ENCODE measurements at regions not wholly inside any gene's neighbourhood (a gene's known extent, or its start where the extent isn't known, plus 50 kb on each side); places are given as distances from the start of the nearest gene placed in this dataset.

GRCh38 chr6:142679907-142680700 lies 264.9 kb downstream of the HIVEP2 start (continued):
- TF ChIP-seq CTCF (IDR thresholded peaks at IDR 0.05): no peak
- TF ChIP-seq POLR2AphosphoS2 (conservative IDR thresholded peaks at IDR 0.05; ENCODE audit: low read length): no peak
- no peak for TF ChIP-seq SMC3 (IDR thresholded peaks at IDR 0.05)

- no peak for ATAC-seq
- Histone ChIP-seq H3K4me3 (no peak overlapping the region), H3K9me3 (no peaks in the 10 kb centered on the region), H3K27ac (no peak overlapping the region), H3K4me1 (no peaks in the 10 kb centered on the region), H3K4me2 (no peak overlapping the region)
- 57% methylated on average over 5 of the region's 5 CpGs for WGBS (ENCODE audit: missing lambda C conversion rate)
- DNase-seq (ENCODE audit: low read depth in 1 of 2, low spot score in 1 of 2): no peak
- ChIA-PET POLR2A (no interaction called here), CTCF (interaction anchor here (0.9 to 2.4 kb wide), 2 partner anchors 11 to 13 kb away, joined by 3 to 8 read pairs; no protein-coding TSS in a partner anchor)
- TF ChIP-seq SREBF2 (IDR thresholded peaks at IDR 0.05) (no peak), KDM5A (IDR thresholded peaks at IDR 0.05) (no peak), RFX5 (IDR thresholded peaks at IDR 0.05) (no peak), ZNF302 (CRISPR knock-in tag; IDR thresholded peaks at IDR 0.05) (no peak), BHLHE40 (IDR thresholded peaks at IDR 0.05; ENCODE audit: low read depth, low read length) (no peak), TP53 (CRISPR knock-in tag; IDR thresholded peaks at IDR 0.05) (no peak), FOSL2 (IDR thresholded peaks at IDR 0.05) (no peak), FOSL2 (CRISPR knock-in tag; IDR thresholded peaks at IDR 0.05) (no peak), NR3C1 (IDR thresholded peaks at IDR 0.05) (no peak), USF2 (IDR thresholded peaks at IDR 0.05) (no peak), NPAS2 (CRISPR knock-in tag; IDR thresholded peaks at IDR 0.05; ENCODE audit: borderline replicate concordance) (no peak), HOXB5 (CRISPR knock-in tag; IDR thresholded peaks at IDR 0.05) (no peak), GATA3 (IDR thresholded peaks at IDR 0.05; ENCODE audit: borderline replicate concordance) (no peak), CBX8 (IDR thresholded peaks at IDR 0.05) (no peak), NFE2L2 (conservative IDR thresholded peaks at IDR 0.05; ENCODE audit: low read length) (no peak), ATOH8 (CRISPR knock-in tag; IDR thresholded peaks at IDR 0.05; ENCODE audit: low read depth) (no peak), MAFK (IDR thresholded peaks at IDR 0.05; ENCODE audit: partially characterized antibody) (no peak), MAZ (IDR thresholded peaks at IDR 0.05; ENCODE audit: borderline replicate concordance, low read depth, low read length) (no peak), ZSCAN20 (CRISPR knock-in tag; IDR thresholded peaks at IDR 0.05) (no peak)
- FAIRE-seq: no peak
Observed at GRCh38 chr6:142681099-142681498, 263.9 kb downstream of the HIVEP2 start.

- FAIRE-seq (no peak), ATAC-seq (no peak), DNase-seq (ENCODE audit: low read depth in 1 of 2, low spot score in 1 of 2) (no peak)
- WGBS (ENCODE audit: missing lambda C conversion rate): 83% methylated on average over 2 of the region's 2 CpGs
- TF ChIP-seq RFX5 (IDR thresholded peaks at IDR 0.05): no peak
- TF ChIP-seq ZFP36 (IDR thresholded peaks at IDR 0.05; ENCODE audit: borderline replicate concordance, partially characterized antibody): no peak
- TF ChIP-seq SMC3 (IDR thresholded peaks at IDR 0.05): no peak
- no peak for TF ChIP-seq TP53 (CRISPR knock-in tag; IDR thresholded peaks at IDR 0.05)
- TF ChIP-seq HMGXB4 (CRISPR knock-in tag; IDR thresholded peaks at IDR 0.05; ENCODE audit: borderline replicate concordance): no peak
- no peak for TF ChIP-seq HOXB13 (CRISPR knock-in tag; IDR thresholded peaks at IDR 0.05; ENCODE audit: low read depth)
- no peak for TF ChIP-seq ZSCAN20 (CRISPR knock-in tag; IDR thresholded peaks at IDR 0.05)
- no peak for TF ChIP-seq CBX8 (IDR thresholded peaks at IDR 0.05)
- TF ChIP-seq ZNF302 (CRISPR knock-in tag; IDR thresholded peaks at IDR 0.05): no peak
- no peak for TF ChIP-seq KDM1A (IDR thresholded peaks at IDR 0.05; ENCODE audit: low read depth)
- no peak overlapping the region for H3K27ac ChIP-seq
- CTCF ChIA-PET: interaction anchor here (1.1 to 2.3 kb wide), 3 partner anchors 10 to 208 kb away, joined by 4 to 8 read pairs (median 5); no protein-coding TSS in a partner anchor
- no peak overlapping the region for H3K4me2 ChIP-seq
- no peaks in the 10 kb centered on the region for H3K4me1 ChIP-seq
- no peaks in the 10 kb centered on the region for H3K9me3 ChIP-seq
- POLR2A ChIA-PET: no interaction called here
- H3K4me3 ChIP-seq: no peak overlapping the region
Observed at GRCh38 chr6:142682985-142683384, 262.0 kb downstream of the HIVEP2 start.
